CD4-positive, CD25-positive, alpha-beta regulatory T cell (primary cell): ENCODE measurements at regions not wholly inside any gene's neighbourhood (a gene's known extent, or its start where the extent isn't known, plus 50 kb on each side); places are given as distances from the start of the nearest gene placed in this dataset.

ENCODE experiments used
- ATAC-seq, 2 donors: fragments of 150-1000 bp; cut with Tn5 transposase; one replicate each; pipeline ENCODE4 v1.10.0; 2021; ENCODE audit warnings: low read depth in 2 of 2, moderate number of reproducible peaks in 2 of 2, moderate library complexity in 1 of 2
- DNase-seq, 3 donors: peaks; one replicate each; pipeline versions ENCODE4 v3.0.0 to v3.0.0-alpha.2; 2012 to 2022; ENCODE audit warnings: mixed read lengths in 1 of 3
- H3K27ac ChIP-seq: one replicate; pipeline ENCODE4 v1.7.0; 2013; ENCODE audit warnings: mild to moderate bottlenecking, low read length; ENCODE audit not compliant: insufficient read depth, poor library complexity, severe bottlenecking
- H3K27me3 ChIP-seq: one replicate; pipeline ENCODE4 v1.7.0; 2013; ENCODE audit warnings: low read length; ENCODE audit not compliant: control insufficient read depth, insufficient read depth
- H3K36me3 ChIP-seq: one replicate; pipeline ENCODE4 v1.7.0; 2013; ENCODE audit warnings: mild to moderate bottlenecking, low read length, moderate library complexity; ENCODE audit not compliant: control insufficient read depth, insufficient read depth
- H3K4me1 ChIP-seq: 2 replicates; pipeline ENCODE4 v1.7.0; 2013; ENCODE audit warnings: mild to moderate bottlenecking, low read length; ENCODE audit not compliant: insufficient read depth, control insufficient read depth, poor library complexity, severe bottlenecking
- H3K4me3 ChIP-seq: one replicate; pipeline ENCODE4 v1.7.0; 2013; ENCODE audit warnings: low read depth, mild to moderate bottlenecking, low read length, moderate library complexity
- H3K9me3 ChIP-seq, 2 experiments: 1 replicate in 1 of 2; 2 replicates in 1 of 2; pipeline ENCODE4 v1.7.0; 2013; ENCODE audit warnings: low read length in 2 of 2, mild to moderate bottlenecking in 1 of 2, moderate library complexity in 1 of 2; ENCODE audit not compliant: control insufficient read depth in 2 of 2
- H3K27ac Mint-ChIP-seq, 3 donors: one replicate each; pipeline ENCODE4 v1.8.0; 2020 to 2022; ENCODE audit warnings: mild to moderate bottlenecking in 3 of 3, mixed read lengths in 3 of 3, moderate library complexity in 2 of 3
- H3K27me3 Mint-ChIP-seq: one replicate; pipeline ENCODE4 v1.8.0; 2022; ENCODE audit warnings: mild to moderate bottlenecking, mixed read lengths
- H3K36me3 Mint-ChIP-seq: one replicate; pipeline ENCODE4 v1.8.0; 2020; ENCODE audit warnings: mixed read lengths
- H3K4me1 Mint-ChIP-seq, 4 donors: one replicate each; pipeline ENCODE4 v1.8.0; 2020 to 2022; ENCODE audit warnings: mixed read lengths in 4 of 4, mild to moderate bottlenecking in 1 of 4
- H3K4me3 Mint-ChIP-seq, 4 donors: one replicate each; pipeline ENCODE4 v1.8.0; 2020 to 2022; ENCODE audit warnings: mild to moderate bottlenecking in 4 of 4, mixed read lengths in 4 of 4, moderate library complexity in 3 of 4
- H3K9me3 Mint-ChIP-seq, 7 donors: one replicate each; pipeline ENCODE4 v1.8.0; 2020 to 2022; ENCODE audit warnings: mixed read lengths in 7 of 7, mild to moderate bottlenecking in 3 of 7, moderate library complexity in 2 of 7

DNA sequence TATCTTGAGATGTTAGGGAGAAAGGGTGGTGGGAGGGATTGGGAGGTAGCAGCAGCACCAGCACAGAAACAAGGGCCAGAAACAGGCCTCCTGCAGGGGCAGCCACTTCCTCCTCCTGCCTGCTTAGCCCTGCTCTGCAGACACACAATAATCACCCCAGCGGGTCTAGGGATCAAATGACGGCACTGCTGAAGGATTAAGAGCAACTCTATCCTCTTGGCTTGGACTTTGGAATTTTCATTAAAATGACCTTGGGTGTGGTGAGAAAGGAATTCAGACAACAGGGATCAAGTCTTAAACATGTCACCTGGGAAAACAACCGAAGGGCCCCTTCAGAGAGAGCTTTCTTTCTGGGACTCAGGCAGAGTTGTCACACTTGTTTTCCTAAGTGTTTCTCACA is 353.4 kb downstream of the SPRY1 start:
- Mint-ChIP-seq H3K9me3 (peaks cover 0 to 2% (median 0%) of the 10 kb centered on the region in 7 donors), H3K4me3 (no peak overlapping the region), H3K27ac (no peak overlapping the region), H3K4me1 (peaks cover 0 to under 1% (median 0%) of the 10 kb centered on the region in 4 donors), H3K36me3 (no peaks in the 10 kb centered on the region), H3K27me3 (no peaks in the 10 kb centered on the region)
- ATAC-seq (no peak), DNase-seq (no peak)
- H3K27me3 ChIP-seq = no peaks in the 10 kb centered on the region
- no peaks in the 10 kb centered on the region for H3K9me3 ChIP-seq
- no peak overlapping the region for H3K4me3 ChIP-seq
- no peak overlapping the region for H3K27ac ChIP-seq
- no peaks in the 10 kb centered on the region for H3K36me3 ChIP-seq
- no peaks in the 10 kb centered on the region for H3K4me1 ChIP-seq

GRCh38 chr4:123755655-123756054 is 359.1 kb downstream of the SPRY1 start:
- H3K27ac Mint-ChIP-seq = no peak overlapping the region
- no peaks in the 10 kb centered on the region for H3K9me3 ChIP-seq
- H3K4me3 ChIP-seq = no peak overlapping the region
- no peak overlapping the region for H3K4me3 Mint-ChIP-seq
- no peak overlapping the region for H3K27ac ChIP-seq
- H3K9me3 Mint-ChIP-seq = peaks cover 0 to 3% (median 0%) of the 10 kb centered on the region in 7 donors
- H3K36me3 ChIP-seq = no peaks in the 10 kb centered on the region
- H3K4me1 Mint-ChIP-seq = no peaks in the 10 kb centered on the region
- DNase-seq (no peak), ATAC-seq (no peak)
- no peaks in the 10 kb centered on the region for H3K36me3 Mint-ChIP-seq
- no peaks in the 10 kb centered on the region for H3K4me1 ChIP-seq
- no peaks in the 10 kb centered on the region for H3K27me3 Mint-ChIP-seq
- no peaks in the 10 kb centered on the region for H3K27me3 ChIP-seq

DNA sequence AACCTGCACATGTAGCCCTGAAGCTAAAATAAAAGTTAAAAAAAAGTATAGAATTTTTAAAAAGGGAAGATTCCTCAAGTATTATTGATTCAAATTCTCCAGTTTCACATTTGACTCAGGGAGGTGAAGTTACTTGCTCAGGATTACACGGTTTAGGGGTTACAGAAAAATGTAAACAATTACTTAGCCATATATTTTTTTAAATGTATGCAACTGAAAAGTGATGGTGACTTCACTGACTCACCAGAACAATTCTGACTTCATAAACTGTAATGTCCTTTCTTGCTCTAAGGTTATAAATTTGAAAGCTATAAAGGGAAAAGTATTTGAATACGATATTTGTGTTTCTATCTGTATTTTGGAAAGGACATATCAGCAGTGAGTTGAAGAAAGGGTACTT is 371.2 kb downstream of the SPRY1 start:
- no peaks in the 10 kb centered on the region for H3K36me3 Mint-ChIP-seq
- Histone ChIP-seq H3K27ac (no peak overlapping the region), H3K4me1 (no peaks in the 10 kb centered on the region), H3K27me3 (no peaks in the 10 kb centered on the region), H3K9me3 (no peaks in the 10 kb centered on the region), H3K4me3 (no peak overlapping the region), H3K36me3 (no peaks in the 10 kb centered on the region)
- no peak overlapping the region for H3K4me3 Mint-ChIP-seq
- no peak for DNase-seq
- no peaks in the 10 kb centered on the region for H3K27me3 Mint-ChIP-seq
- no peaks in the 10 kb centered on the region for H3K4me1 Mint-ChIP-seq
- H3K27ac Mint-ChIP-seq = no peak overlapping the region
- ATAC-seq = no peak
- peaks cover 0 to 2% (median 1%) of the 10 kb centered on the region in 7 donors for H3K9me3 Mint-ChIP-seq

DNA sequence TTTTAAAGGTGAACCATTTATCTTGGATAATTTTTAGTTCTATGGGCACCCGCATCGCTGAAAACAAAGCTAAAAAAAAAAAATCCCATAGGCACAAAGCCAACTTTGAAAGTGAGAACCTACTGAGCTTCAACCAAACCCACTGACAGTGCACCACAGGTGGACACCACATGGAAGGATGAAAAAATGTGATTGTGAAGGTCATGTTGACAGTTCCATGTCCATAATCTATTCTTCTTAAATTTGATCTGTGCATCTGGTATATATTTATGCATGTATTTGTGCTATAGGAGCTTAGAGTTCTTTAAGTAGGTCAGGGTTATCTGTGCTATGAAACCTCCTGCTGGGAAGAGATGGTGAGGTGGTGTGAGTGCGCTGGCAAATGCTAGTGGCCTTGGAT is 374.3 kb downstream of the SPRY1 start:
- Histone ChIP-seq H3K27ac (no peak overlapping the region), H3K36me3 (no peaks in the 10 kb centered on the region), H3K9me3 (no peaks in the 10 kb centered on the region), H3K4me1 (no peaks in the 10 kb centered on the region), H3K4me3 (no peak overlapping the region), H3K27me3 (no peaks in the 10 kb centered on the region)
- Mint-ChIP-seq H3K27ac (no peak overlapping the region), H3K4me3 (no peak overlapping the region), H3K36me3 (no peaks in the 10 kb centered on the region), H3K9me3 (peaks cover 0 to 5% (median 0%) of the 10 kb centered on the region in 7 donors), H3K27me3 (no peaks in the 10 kb centered on the region), H3K4me1 (no peaks in the 10 kb centered on the region)
- ATAC-seq (no peak), DNase-seq (no peak)

DNA sequence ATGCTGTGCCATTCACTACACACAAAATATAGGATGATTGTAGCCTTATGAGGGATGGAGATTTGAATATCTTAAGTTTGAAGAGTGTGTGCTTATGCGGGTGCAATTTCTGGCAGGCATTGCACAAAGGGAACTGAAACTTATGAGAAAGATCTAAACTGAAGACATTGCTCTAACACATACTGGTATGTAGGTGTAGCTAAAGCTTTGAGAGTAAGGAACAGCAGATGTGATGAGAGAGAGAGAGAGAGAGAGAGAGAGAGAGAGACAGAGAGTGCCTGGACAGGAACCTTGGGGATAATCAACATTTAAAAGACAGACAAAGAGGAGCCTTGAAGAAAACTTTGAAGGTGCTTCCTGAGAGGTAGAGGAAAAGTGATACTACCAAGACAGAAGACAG is 379.7 kb downstream of the SPRY1 start:
- H3K4me3 Mint-ChIP-seq = no peak overlapping the region
- Histone ChIP-seq H3K4me3 (no peak overlapping the region), H3K4me1 (no peaks in the 10 kb centered on the region), H3K9me3 (no peaks in the 10 kb centered on the region), H3K36me3 (no peaks in the 10 kb centered on the region), H3K27ac (no peak overlapping the region), H3K27me3 (no peaks in the 10 kb centered on the region)
- H3K36me3 Mint-ChIP-seq = no peaks in the 10 kb centered on the region
- no peaks in the 10 kb centered on the region for H3K4me1 Mint-ChIP-seq
- no peak for ATAC-seq
- DNase-seq = no peak
- H3K27me3 Mint-ChIP-seq = no peaks in the 10 kb centered on the region
- no peak overlapping the region for H3K27ac Mint-ChIP-seq
- H3K9me3 Mint-ChIP-seq = peaks cover 0 to 5% (median 0%) of the 10 kb centered on the region in 7 donors

DNA sequence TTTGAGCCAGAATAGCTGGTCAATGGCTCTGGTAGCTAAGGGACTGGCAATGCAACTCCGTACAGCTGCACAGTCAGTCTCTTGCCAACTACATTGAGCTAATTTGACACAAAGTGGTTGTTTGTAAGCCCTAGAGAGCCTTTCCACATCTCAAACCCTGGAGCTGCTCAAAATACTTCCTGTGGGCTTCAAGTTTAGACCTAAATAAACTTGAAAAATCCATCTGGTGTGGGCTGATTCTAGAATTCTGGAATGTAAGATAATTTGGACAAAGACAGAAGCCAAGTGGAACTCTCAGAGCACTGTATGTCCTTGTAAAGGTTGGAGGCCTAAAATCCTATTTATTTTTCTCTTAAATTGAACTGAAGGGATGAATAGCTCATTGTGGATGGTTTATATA is 380.8 kb downstream of the SPRY1 start:
- Histone ChIP-seq H3K9me3 (no peaks in the 10 kb centered on the region), H3K36me3 (no peaks in the 10 kb centered on the region), H3K27me3 (no peaks in the 10 kb centered on the region), H3K4me1 (no peaks in the 10 kb centered on the region), H3K27ac (no peak overlapping the region), H3K4me3 (no peak overlapping the region)
- ATAC-seq = no peak
- Mint-ChIP-seq H3K4me3 (no peak overlapping the region), H3K4me1 (no peaks in the 10 kb centered on the region), H3K27me3 (no peaks in the 10 kb centered on the region), H3K9me3 (peaks cover 0 to 10% (median 0%) of the 10 kb centered on the region in 7 donors), H3K27ac (no peak overlapping the region), H3K36me3 (no peaks in the 10 kb centered on the region)
- DNase-seq = no peak

GRCh38 chr4:123783151-123783790 is 386.7 kb downstream of the SPRY1 start:
- no peaks in the 10 kb centered on the region for H3K27me3 Mint-ChIP-seq
- no peaks in the 10 kb centered on the region for H3K4me1 ChIP-seq
- H3K4me3 ChIP-seq = no peak overlapping the region
- H3K36me3 ChIP-seq = no peaks in the 10 kb centered on the region
- no peaks in the 10 kb centered on the region for H3K9me3 ChIP-seq
- no peak overlapping the region for H3K4me3 Mint-ChIP-seq
- no peaks in the 10 kb centered on the region for H3K36me3 Mint-ChIP-seq
- no peak overlapping the region for H3K27ac Mint-ChIP-seq
- H3K4me1 Mint-ChIP-seq = no peaks in the 10 kb centered on the region
- peaks cover 0 to 4% (median 0%) of the 10 kb centered on the region in 7 donors for H3K9me3 Mint-ChIP-seq
- H3K27ac ChIP-seq = no peak overlapping the region
- DNase-seq (no peak), ATAC-seq (no peak)
- H3K27me3 ChIP-seq = no peaks in the 10 kb centered on the region

- H3K4me1 Mint-ChIP-seq = no peaks in the 10 kb centered on the region
- H3K27ac ChIP-seq = no peak overlapping the region
- no peaks in the 10 kb centered on the region for H3K27me3 Mint-ChIP-seq
- H3K4me1 ChIP-seq = no peaks in the 10 kb centered on the region
- DNase-seq = no peak
- H3K36me3 ChIP-seq = no peaks in the 10 kb centered on the region
- H3K4me3 ChIP-seq = no peak overlapping the region
- H3K9me3 ChIP-seq = no peaks in the 10 kb centered on the region
- no peak overlapping the region for H3K4me3 Mint-ChIP-seq
- ATAC-seq = no peak
- H3K9me3 Mint-ChIP-seq = peaks cover 0 to 4% (median 0%) of the 10 kb centered on the region in 7 donors
- H3K27ac Mint-ChIP-seq = no peak overlapping the region
- no peaks in the 10 kb centered on the region for H3K27me3 ChIP-seq
- H3K36me3 Mint-ChIP-seq = no peaks in the 10 kb centered on the region
Observed at GRCh38 chr4:123783921-123784320, 387.3 kb downstream of the SPRY1 start.
